Astrocyte of the spinal cord (primary cell): ENCODE measurements at regions not wholly inside any gene's neighbourhood (a gene's known extent, or its start where the extent isn't known, plus 50 kb on each side); places are given as distances from the start of the nearest gene placed in this dataset.

Experiments used
- DNase-seq: peaks from one replicate; pipeline ENCODE4 v3.0.0; 2011; ENCODE audit warnings: low read depth, low spot score
- H3K4me3 ChIP-seq: 2 replicates; pipeline ENCODE4 v1.5.1; 2011; ENCODE audit warnings: low read depth, mild to moderate bottlenecking, low read length, moderate library complexity
- in situ Hi-C: cut with HindIII; loops from 2 replicates; pipeline ENCODE4 v1.10.0; 2017; ENCODE audit warnings: low sequenced_read_pairs
- TF ChIP-seq, protein P1 (sequence below): IDR thresholded peaks from 2 replicates; pipeline ENCODE4 v1.5.1; 2012; ENCODE audit warnings: low read depth, mild to moderate bottlenecking, low read length, inconsistent platforms

- in situ Hi-C loops, result no loop called here
- TF ChIP-seq, protein P1, sequence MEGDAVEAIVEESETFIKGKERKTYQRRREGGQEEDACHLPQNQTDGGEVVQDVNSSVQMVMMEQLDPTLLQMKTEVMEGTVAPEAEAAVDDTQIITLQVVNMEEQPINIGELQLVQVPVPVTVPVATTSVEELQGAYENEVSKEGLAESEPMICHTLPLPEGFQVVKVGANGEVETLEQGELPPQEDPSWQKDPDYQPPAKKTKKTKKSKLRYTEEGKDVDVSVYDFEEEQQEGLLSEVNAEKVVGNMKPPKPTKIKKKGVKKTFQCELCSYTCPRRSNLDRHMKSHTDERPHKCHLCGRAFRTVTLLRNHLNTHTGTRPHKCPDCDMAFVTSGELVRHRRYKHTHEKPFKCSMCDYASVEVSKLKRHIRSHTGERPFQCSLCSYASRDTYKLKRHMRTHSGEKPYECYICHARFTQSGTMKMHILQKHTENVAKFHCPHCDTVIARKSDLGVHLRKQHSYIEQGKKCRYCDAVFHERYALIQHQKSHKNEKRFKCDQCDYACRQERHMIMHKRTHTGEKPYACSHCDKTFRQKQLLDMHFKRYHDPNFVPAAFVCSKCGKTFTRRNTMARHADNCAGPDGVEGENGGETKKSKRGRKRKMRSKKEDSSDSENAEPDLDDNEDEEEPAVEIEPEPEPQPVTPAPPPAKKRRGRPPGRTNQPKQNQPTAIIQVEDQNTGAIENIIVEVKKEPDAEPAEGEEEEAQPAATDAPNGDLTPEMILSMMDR, result no peak
- no peak overlapping the region for H3K4me3 ChIP-seq
- no peak for DNase-seq
Observed at GRCh38 chr12:30816742-30817465, 62.2 kb upstream of the CAPRIN2 start.

- TF ChIP-seq, protein P1, result no peak
- in situ Hi-C loops, result no loop called here
- no peak overlapping the region for H3K4me3 ChIP-seq
- DNase-seq, result no peak
Observed at GRCh38 chr12:30814295-30814655, 59.5 kb upstream of the CAPRIN2 start.

- in situ Hi-C loops, result no loop called here
- H3K4me3 ChIP-seq, result no peak overlapping the region
- DNase-seq, result no peak
- TF ChIP-seq, protein P1, result no peak
Observed at GRCh38 chr12:30813525-30814294, 59.0 kb upstream of the CAPRIN2 start.

- no peak for DNase-seq
- no peak overlapping the region for H3K4me3 ChIP-seq
- in situ Hi-C loops, result no loop called here
- TF ChIP-seq, protein P1, result no peak
Observed at GRCh38 chr12:30811966-30812365, 57.2 kb upstream of the CAPRIN2 start.

DNA sequence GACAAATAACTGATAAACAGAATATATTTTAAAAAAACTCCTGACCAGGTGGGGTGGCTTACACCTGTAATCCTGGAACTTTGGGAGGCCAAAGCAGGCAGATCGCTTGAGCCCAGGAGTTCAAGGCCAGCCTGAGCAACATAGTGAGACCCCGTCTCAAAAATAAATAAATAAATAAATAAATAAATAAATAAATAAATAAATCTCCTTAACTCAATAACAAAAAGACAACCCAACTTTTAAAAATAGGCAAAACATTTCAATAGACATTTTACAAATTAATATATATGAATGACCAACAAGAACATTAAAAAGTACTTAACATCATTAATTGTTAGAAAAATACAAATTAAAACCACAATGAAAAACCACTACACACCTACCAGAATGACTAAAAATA lies 56.2 kb upstream of the CAPRIN2 start:
- no peak overlapping the region for H3K4me3 ChIP-seq
- TF ChIP-seq, protein P1, result no peak
- in situ Hi-C loops, result no loop called here
- DNase-seq, result no peak

- in situ Hi-C loops, result no loop called here
- H3K4me3 ChIP-seq, result no peak overlapping the region
- DNase-seq, result no peak
- TF ChIP-seq, protein P1, result no peak
Observed at GRCh38 chr12:30807695-30808034, 52.9 kb upstream of the CAPRIN2 start.
